ENCODE measurements at regions not wholly inside any gene's neighbourhood (a gene's known extent, or its start where the extent isn't known, plus 50 kb on each side); places are given as distances from the start of the nearest gene placed in this dataset.

GRCh38 chr10:123501148-123501547 is 165.0 kb upstream of the GPR26 start:
- Histone ChIP-seq H3K9me3 (ENCODE audit: control insufficient read depth, insufficient read depth, low read length) (peaks cover 40% of the 10 kb centered on the region), H3K27ac (ENCODE audit: low read depth, low read length) (no peak overlapping the region), H3K4me3 (ENCODE audit: low read depth, low read length) (no peak overlapping the region), H3K27me3 (ENCODE audit: control insufficient read depth, insufficient read depth, low read length) (no peaks in the 10 kb centered on the region)
- no peak for DNase-seq (ENCODE audit: low read depth, low spot score)
- ChIA-PET POLR2A (no interaction called here), CTCF (no interaction called here)
- no peak for TF ChIP-seq CTCF (IDR thresholded peaks at IDR 0.05; ENCODE audit: low read depth, low read length)

- CTCF ChIA-PET, result no interaction called here
- POLR2A ChIA-PET, result no interaction called here
- peaks cover 32% of the 10 kb centered on the region for H3K9me3 ChIP-seq (ENCODE audit: control insufficient read depth, insufficient read depth, low read length)
- H3K4me3 ChIP-seq (ENCODE audit: low read depth, low read length), result no peak overlapping the region
- H3K27me3 ChIP-seq (ENCODE audit: control insufficient read depth, insufficient read depth, low read length), result no peaks in the 10 kb centered on the region
- no peak overlapping the region for H3K27ac ChIP-seq (ENCODE audit: low read depth, low read length)
- DNase-seq (ENCODE audit: low read depth, low spot score), result no peak
- TF ChIP-seq CTCF (IDR thresholded peaks at IDR 0.05; ENCODE audit: low read depth, low read length), result no peak
Observed at GRCh38 chr10:123502983-123503382, 163.2 kb upstream of the GPR26 start.

GRCh38 chr10:123506455-123506854 is 159.7 kb upstream of the GPR26 start:
- H3K4me3 ChIP-seq (ENCODE audit: low read depth, low read length), result no peak overlapping the region
- no peak for TF ChIP-seq CTCF (IDR thresholded peaks at IDR 0.05; ENCODE audit: low read depth, low read length)
- no peak for DNase-seq (ENCODE audit: low read depth, low spot score)
- peaks cover 46% of the 10 kb centered on the region for H3K9me3 ChIP-seq (ENCODE audit: control insufficient read depth, insufficient read depth, low read length)
- CTCF ChIA-PET, result no interaction called here
- H3K27me3 ChIP-seq (ENCODE audit: control insufficient read depth, insufficient read depth, low read length), result no peaks in the 10 kb centered on the region
- POLR2A ChIA-PET, result no interaction called here
- H3K27ac ChIP-seq (ENCODE audit: low read depth, low read length), result no peak overlapping the region

GRCh38 chr10:123507298-123507697 is 158.9 kb upstream of the GPR26 start:
- no peaks in the 10 kb centered on the region for H3K27me3 ChIP-seq (ENCODE audit: control insufficient read depth, insufficient read depth, low read length)
- no peak for TF ChIP-seq CTCF (IDR thresholded peaks at IDR 0.05; ENCODE audit: low read depth, low read length)
- CTCF ChIA-PET, result no interaction called here
- H3K4me3 ChIP-seq (ENCODE audit: low read depth, low read length), result no peak overlapping the region
- POLR2A ChIA-PET, result no interaction called here
- H3K9me3 ChIP-seq (ENCODE audit: control insufficient read depth, insufficient read depth, low read length), result peaks cover 48% of the 10 kb centered on the region
- no peak overlapping the region for H3K27ac ChIP-seq (ENCODE audit: low read depth, low read length)
- DNase-seq (ENCODE audit: low read depth, low spot score), result no peak

- DNase-seq (ENCODE audit: low read depth, low spot score), result no peak
- Histone ChIP-seq H3K27ac (ENCODE audit: low read depth, low read length) (no peak overlapping the region), H3K4me3 (ENCODE audit: low read depth, low read length) (no peak overlapping the region), H3K9me3 (ENCODE audit: control insufficient read depth, insufficient read depth, low read length) (peaks cover 66% of the 10 kb centered on the region), H3K27me3 (ENCODE audit: control insufficient read depth, insufficient read depth, low read length) (no peaks in the 10 kb centered on the region)
- no peak for TF ChIP-seq CTCF (IDR thresholded peaks at IDR 0.05; ENCODE audit: low read depth, low read length)
- ChIA-PET CTCF (no interaction called here), POLR2A (no interaction called here)
Observed at GRCh38 chr10:123509338-123509737, 156.8 kb upstream of the GPR26 start.

Measured in AG04450 (cell line).